Neuronal stem cell (in vitro differentiated cells): ENCODE measurements at regions not wholly inside any gene's neighbourhood (a gene's known extent, or its start where the extent isn't known, plus 50 kb on each side); places are given as distances from the start of the nearest gene placed in this dataset.
A peak's percentile ranks its signal among the peaks of the same experiment; 100 is the strongest.

Experiments used
- DNase-seq: peaks from one replicate; pipeline ENCODE4 v3.0.0-alpha.2; 2013; ENCODE audit warnings: low spot score
- H2AFZ ChIP-seq: one replicate; pipeline ENCODE4 v1.6.1; 2013; ENCODE audit warnings: mild to moderate bottlenecking, low read length, inconsistent platforms
- H2AK5ac ChIP-seq: 2 replicates; pipeline ENCODE4 v1.6.1; 2013; ENCODE audit warnings: low read depth, mild to moderate bottlenecking, inconsistent platforms, low read length, moderate library complexity, mixed read lengths
- H2BK120ac ChIP-seq: 2 replicates; pipeline ENCODE4 v1.6.1; 2013; ENCODE audit warnings: low read depth, mild to moderate bottlenecking, inconsistent platforms, low read length, moderate library complexity, mixed read lengths
- H2BK12ac ChIP-seq: one replicate; pipeline ENCODE4 v1.6.1; 2013; ENCODE audit warnings: low read length, inconsistent platforms
- H2BK15ac ChIP-seq: 2 replicates; pipeline ENCODE4 v1.6.1; 2013; ENCODE audit warnings: mild to moderate bottlenecking, low read length, inconsistent platforms, mixed read lengths
- H2BK5ac ChIP-seq: one replicate; pipeline ENCODE4 v1.6.1; 2013; ENCODE audit warnings: inconsistent platforms, mild to moderate bottlenecking, low read length, moderate library complexity
- H3K14ac ChIP-seq: one replicate; pipeline ENCODE4 v1.6.1; 2013; ENCODE audit warnings: low read length, inconsistent platforms
- H3K18ac ChIP-seq: 2 replicates; pipeline ENCODE4 v1.6.1; 2013; ENCODE audit warnings: low read length, inconsistent platforms
- H3K23ac ChIP-seq: 2 replicates; pipeline ENCODE4 v1.6.1; 2013; ENCODE audit warnings: low read depth, mild to moderate bottlenecking, mixed read lengths, low read length, inconsistent platforms; ENCODE audit not compliant: poor library complexity
- H3K27ac ChIP-seq: replicated peaks from 3 replicates; pipeline ENCODE4 v1.5.1; 2013; ENCODE audit warnings: low read length, inconsistent platforms
- H3K27me3 ChIP-seq, 3 experiments: 2 replicates each; pipeline ENCODE4 v1.6.1; 2013; ENCODE audit warnings: low read length in 3 of 3, mild to moderate bottlenecking in 2 of 3, inconsistent platforms in 1 of 3, low read depth in 1 of 3, mixed read lengths in 1 of 3, moderate library complexity in 1 of 3; ENCODE audit not compliant: control insufficient read depth in 3 of 3, insufficient read depth in 3 of 3
- H3K36me3 ChIP-seq, 2 donors: replicated peaks in 1 of 2; 2 replicates each; pipeline ENCODE4 v1.6.1; 2013; ENCODE audit warnings: low read length in 2 of 2; ENCODE audit not compliant: control insufficient read depth in 2 of 2, insufficient read depth in 2 of 2
- H3K4ac ChIP-seq: 2 replicates; pipeline ENCODE4 v1.6.1; 2013; ENCODE audit warnings: inconsistent platforms, mild to moderate bottlenecking, low read length, moderate library complexity
- H3K4me1 ChIP-seq, 2 donors: 1 replicate in 1 of 2; 2 replicates in 1 of 2; pipeline ENCODE4 v1.6.1; 2013; ENCODE audit warnings: low read length in 2 of 2, low read depth in 1 of 2; ENCODE audit not compliant: control insufficient read depth in 2 of 2, insufficient read depth in 1 of 2
- H3K4me2 ChIP-seq: one replicate; pipeline ENCODE4 v1.6.1; 2013; ENCODE audit warnings: mild to moderate bottlenecking, low read length, inconsistent platforms; ENCODE audit not compliant: insufficient read depth, poor library complexity, severe bottlenecking
- H3K4me3 ChIP-seq, 2 donors: 2 replicates each; pipeline ENCODE4 v1.5.1; 2013; ENCODE audit warnings: low read length in 2 of 2, mild to moderate bottlenecking in 2 of 2, inconsistent platforms in 1 of 2, moderate library complexity in 1 of 2
- H3K79me1 ChIP-seq: one replicate; pipeline ENCODE4 v1.6.1; 2013; ENCODE audit warnings: low read depth, mild to moderate bottlenecking, inconsistent platforms, low read length, moderate library complexity
- H3K9ac ChIP-seq: one replicate; pipeline ENCODE4 v1.6.1; 2013; ENCODE audit warnings: mild to moderate bottlenecking, low read depth, low read length, inconsistent platforms; ENCODE audit not compliant: poor library complexity
- H3K9me3 ChIP-seq, 2 donors: replicated peaks in 1 of 2; 2 replicates each; pipeline versions ENCODE3 to v1.6.1; 2013; ENCODE audit warnings: low read length in 2 of 2, mild to moderate bottlenecking in 2 of 2, inconsistent platforms in 1 of 2, low read depth in 1 of 2, mixed read lengths in 1 of 2, moderate library complexity in 1 of 2; ENCODE audit not compliant: control insufficient read depth in 2 of 2, insufficient read depth in 1 of 2
- H4K8ac ChIP-seq: one replicate; pipeline ENCODE4 v1.6.1; 2013; ENCODE audit warnings: low read depth, mild to moderate bottlenecking, inconsistent platforms, low read length, moderate library complexity
- H4K91ac ChIP-seq: one replicate; pipeline ENCODE4 v1.6.1; 2013; ENCODE audit warnings: low read length, low read depth, mild to moderate bottlenecking, inconsistent platforms; ENCODE audit not compliant: poor library complexity
- WGBS, 2 donors: extraction: QIAGEN DNeasy Blood & Tissue Kit; methylation state at CpG; one replicate each; pipeline ENCODE4 v1.1.7; 2013; ENCODE audit warnings: missing lambda C conversion rate in 2 of 2, mixed read lengths in 1 of 2; ENCODE audit not compliant: insufficient read length in 2 of 2, insufficient replicate concordance in 1 of 2; ENCODE audit errors: extremely low coverage in 2 of 2; 5-methylcytosine and 5-hydroxymethylcytosine counted together

DNA sequence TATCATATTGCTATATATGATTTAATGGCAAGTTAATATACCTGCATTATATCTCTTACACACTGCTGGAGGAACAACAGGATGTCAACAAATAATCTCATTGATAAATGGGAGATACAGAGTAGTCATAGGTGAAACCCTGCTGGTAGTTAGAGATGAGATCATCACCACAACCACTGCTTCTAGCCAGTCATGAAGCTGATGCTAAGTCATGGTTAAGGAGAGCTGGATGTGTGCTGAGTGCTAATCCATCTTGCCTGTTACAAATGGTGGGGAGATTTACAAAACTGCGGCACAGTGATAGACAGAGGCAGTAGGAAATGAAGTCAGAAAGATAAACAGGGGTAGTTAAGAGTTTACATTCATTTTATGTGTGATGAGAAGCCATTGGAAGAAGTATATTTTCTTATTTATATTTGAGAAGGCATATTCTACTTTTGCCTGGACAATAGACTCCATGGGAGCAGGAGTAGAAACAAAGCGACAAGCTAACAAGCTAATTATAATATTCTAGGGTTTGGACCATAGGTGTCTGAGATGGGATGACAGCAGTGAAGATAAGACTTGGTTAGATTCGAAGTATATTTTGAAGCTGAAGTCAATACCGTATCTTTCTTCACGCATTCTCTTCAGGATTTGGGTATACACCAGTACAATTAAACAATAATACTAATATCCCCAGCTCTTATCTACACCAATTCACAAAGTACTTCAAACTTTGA lies 78.0 kb upstream of the TRPC4 start:
- Histone ChIP-seq H3K14ac (no peak overlapping the region), H2BK120ac (no peak overlapping the region), H4K8ac (no peak overlapping the region)

DNA sequence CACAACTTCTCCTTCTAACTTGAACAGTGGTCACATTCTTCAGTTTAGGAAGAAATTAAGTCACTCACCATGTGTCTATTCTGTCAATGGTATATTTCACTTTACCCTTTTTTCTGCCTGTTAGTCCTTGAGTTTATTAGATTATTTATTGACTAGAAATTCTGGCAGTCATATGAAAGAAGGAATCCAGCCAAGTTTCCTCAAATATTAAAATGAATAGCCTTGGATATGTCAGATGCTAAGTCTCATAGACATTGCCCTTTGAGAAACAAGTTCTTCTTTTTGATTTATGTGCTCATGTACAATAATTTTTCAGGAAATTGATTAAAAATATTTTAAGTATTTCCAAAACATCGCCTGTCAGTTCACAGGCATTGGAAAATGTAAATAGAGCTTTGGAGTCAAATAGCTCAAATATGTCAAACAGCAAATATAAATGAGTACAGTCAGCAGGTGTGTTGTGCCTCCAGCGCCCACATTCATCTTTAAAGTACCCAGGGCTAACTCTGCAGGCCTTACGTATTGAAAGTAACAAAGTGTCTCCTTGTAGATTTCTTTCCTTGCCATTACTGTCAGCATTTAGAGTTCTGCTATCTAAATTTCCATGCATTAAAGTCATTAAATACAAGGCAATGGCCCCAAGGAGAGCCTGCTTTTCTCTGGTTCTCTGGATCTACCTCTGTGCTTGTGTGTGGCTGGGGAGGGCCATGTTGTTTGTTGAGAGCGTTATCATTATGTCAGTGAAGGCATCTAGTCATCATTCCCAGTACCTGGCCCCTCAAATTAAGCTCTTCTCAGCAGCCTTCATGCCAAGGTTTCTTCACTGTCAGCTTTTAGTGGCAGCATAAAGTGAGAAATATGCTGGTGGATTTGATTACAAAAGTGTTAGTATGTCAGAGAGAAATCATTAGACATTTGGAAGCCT lies 76.3 kb upstream of the TRPC4 start:
- H3K36me3 ChIP-seq = no peaks in the 10 kb centered on the region
- H4K8ac ChIP-seq = no peak overlapping the region
- no peak overlapping the region for H2BK120ac ChIP-seq
- H3K23ac ChIP-seq = no peak overlapping the region
- H2BK15ac ChIP-seq = no peak overlapping the region
- no peak overlapping the region for H3K14ac ChIP-seq
- peak overlapping the region; percentile 30 for H2AFZ ChIP-seq
- H3K4me3 ChIP-seq = no peak overlapping the region
- H3K79me1 ChIP-seq = no peaks in the 10 kb centered on the region
- no peak overlapping the region for H2BK5ac ChIP-seq
- no peak overlapping the region for H3K4me2 ChIP-seq
- H2BK12ac ChIP-seq = no peak overlapping the region
- H4K91ac ChIP-seq = no peak overlapping the region
- no peak overlapping the region for H3K18ac ChIP-seq
- no peak overlapping the region for H2AK5ac ChIP-seq
- no peak overlapping the region for H3K27ac ChIP-seq
- H3K4ac ChIP-seq = no peak overlapping the region
- no CpG with 5 or more reads among the region's 4 CpGs for WGBS, 2 donors
- DNase-seq = no peak
- no peaks in the 10 kb centered on the region for H3K27me3 ChIP-seq
- H3K9me3 ChIP-seq = no peaks in the 10 kb centered on the region
- peaks cover 5 to 12% of the 10 kb centered on the region in 2 donors for H3K4me1 ChIP-seq
- no peak overlapping the region for H3K9ac ChIP-seq

More for the DNA sequence above, 78.0 kb upstream of the TRPC4 start:
- H3K4me2 ChIP-seq = no peak overlapping the region
- no peak overlapping the region for H2AFZ ChIP-seq
- no peaks in the 10 kb centered on the region for H3K36me3 ChIP-seq
- H3K23ac ChIP-seq = no peak overlapping the region
- H3K27ac ChIP-seq = no peak overlapping the region
- no CpG with 5 or more reads among the region's 5 CpGs for WGBS, 2 donors
- peaks cover 5 to 8% of the 10 kb centered on the region in 2 donors for H3K4me1 ChIP-seq
- no peak overlapping the region for H2BK15ac ChIP-seq
- no peak for DNase-seq
- no peak overlapping the region for H2BK12ac ChIP-seq
- no peak overlapping the region for H4K91ac ChIP-seq
- H3K79me1 ChIP-seq = no peaks in the 10 kb centered on the region
- no peak overlapping the region for H3K18ac ChIP-seq
- no peak overlapping the region for H3K4me3 ChIP-seq
- H2AK5ac ChIP-seq = no peak overlapping the region
- H3K27me3 ChIP-seq = no peaks in the 10 kb centered on the region
- no peaks in the 10 kb centered on the region for H3K9me3 ChIP-seq
- H3K4ac ChIP-seq = no peak overlapping the region
- no peak overlapping the region for H2BK5ac ChIP-seq
- H3K9ac ChIP-seq = no peak overlapping the region

DNA sequence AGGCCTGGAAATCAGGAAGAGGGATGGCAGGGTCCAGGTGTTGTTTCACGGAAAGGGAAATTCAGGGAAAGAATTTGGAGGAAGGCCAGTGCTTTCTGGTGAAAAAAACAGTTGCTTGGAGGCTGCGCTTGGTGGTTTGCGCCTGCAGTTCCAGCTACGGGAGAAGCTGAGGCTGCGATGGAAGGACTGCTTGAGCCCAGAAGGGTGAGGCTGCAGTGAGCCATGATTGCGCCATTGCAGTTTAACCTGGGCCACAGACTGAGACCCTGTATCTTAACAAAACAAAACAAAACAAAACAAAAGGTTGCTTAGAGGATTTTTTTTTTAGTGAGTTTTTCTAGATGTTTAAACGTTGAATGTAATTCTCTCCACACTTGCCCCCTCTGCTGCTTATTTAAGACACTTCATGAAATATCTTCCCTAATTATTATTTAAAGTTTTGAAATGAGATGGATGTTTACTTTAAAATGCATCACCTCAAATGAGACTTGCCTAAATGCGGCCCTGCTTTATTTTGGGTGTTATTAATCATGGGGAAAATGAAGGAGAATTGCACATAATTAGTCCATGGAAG lies 75.4 kb upstream of the TRPC4 start:
- no peaks in the 10 kb centered on the region for H3K9me3 ChIP-seq
- H3K4me2 ChIP-seq = no peak overlapping the region
- H3K27ac ChIP-seq = no peak overlapping the region
- peaks cover 5 to 12% of the 10 kb centered on the region in 2 donors for H3K4me1 ChIP-seq
- no peak overlapping the region for H2AFZ ChIP-seq
- no peak overlapping the region for H3K23ac ChIP-seq
- H2BK15ac ChIP-seq = no peak overlapping the region
- no peak overlapping the region for H3K9ac ChIP-seq
- H2BK120ac ChIP-seq = no peak overlapping the region
- H2BK12ac ChIP-seq = no peak overlapping the region
- H4K8ac ChIP-seq = no peak overlapping the region
- H3K27me3 ChIP-seq = no peaks in the 10 kb centered on the region
- no CpG with 5 or more reads among the region's 8 CpGs for WGBS, 2 donors
- no peak overlapping the region for H4K91ac ChIP-seq
- no peak overlapping the region for H2BK5ac ChIP-seq
- H3K4me3 ChIP-seq = no peak overlapping the region
- no peaks in the 10 kb centered on the region for H3K36me3 ChIP-seq
- no peak overlapping the region for H2AK5ac ChIP-seq
- no peak for DNase-seq
- no peak overlapping the region for H3K4ac ChIP-seq
- H3K18ac ChIP-seq = no peak overlapping the region
- no peaks in the 10 kb centered on the region for H3K79me1 ChIP-seq
- no peak overlapping the region for H3K14ac ChIP-seq
